Peyer's patch (tissue), 4 donors: ENCODE measurements at regions not wholly inside any gene's neighbourhood (a gene's known extent, or its start where the extent isn't known, plus 50 kb on each side); places are given as distances from the start of the nearest gene placed in this dataset.

ENCODE experiments used
- DNase-seq, 3 donors: peaks; one replicate each; pipeline ENCODE4 v3.0.0-alpha.2; 2017 to 2019
- H3K27ac ChIP-seq, 4 donors: fragments of 200-600 bp; sonication (generic); one replicate each; pipeline ENCODE4 v1.5.1; 2016 to 2019
- H3K27me3 ChIP-seq, 2 donors: fragments of 200-600 bp; sonication (generic); one replicate each; pipeline ENCODE4 v1.5.1; 2019
- H3K36me3 ChIP-seq, 3 donors: fragments of 200-600 bp; sonication (generic); one replicate each; pipeline ENCODE4 v1.5.1; 2016 to 2019
- H3K4me1 ChIP-seq, 4 donors: fragments of 200-600 bp; sonication (generic); one replicate each; pipeline ENCODE4 v1.5.1; 2016 to 2019
- H3K4me3 ChIP-seq, 4 donors: fragments of 200-600 bp; sonication (generic); 1 replicate in 3 of 4; 2 replicates in 1 of 4; pipeline ENCODE4 v1.5.1; 2016 to 2019; ENCODE audit warnings: mild to moderate bottlenecking in 1 of 4
- H3K9me3 ChIP-seq, 4 donors: fragments of 200-600 bp; sonication (generic); one replicate each; pipeline ENCODE4 v1.5.1; 2016 to 2019; ENCODE audit warnings: mild to moderate bottlenecking in 1 of 4
- POLR2A ChIP-seq, 2 donors: fragments of 450-650 bp; IDR thresholded peaks; one replicate each; pipeline ENCODE4 v1.5.1; 2017; ENCODE audit warnings: antibody characterized with exemption in 2 of 2, mild to moderate bottlenecking in 2 of 2, moderate library complexity in 2 of 2
- TF ChIP-seq, protein P1 (sequence below), 6 experiments: fragments of 450-650 bp in 4 of 6; fragments of 200-600 bp in 2 of 6; sonication (generic) in 1 of 6; IDR thresholded peaks; one replicate each; pipeline ENCODE4 v1.5.1; 2017 to 2019; ENCODE audit warnings: antibody characterized with exemption in 6 of 6, mild to moderate bottlenecking in 3 of 6, moderate library complexity in 1 of 6

DNA sequence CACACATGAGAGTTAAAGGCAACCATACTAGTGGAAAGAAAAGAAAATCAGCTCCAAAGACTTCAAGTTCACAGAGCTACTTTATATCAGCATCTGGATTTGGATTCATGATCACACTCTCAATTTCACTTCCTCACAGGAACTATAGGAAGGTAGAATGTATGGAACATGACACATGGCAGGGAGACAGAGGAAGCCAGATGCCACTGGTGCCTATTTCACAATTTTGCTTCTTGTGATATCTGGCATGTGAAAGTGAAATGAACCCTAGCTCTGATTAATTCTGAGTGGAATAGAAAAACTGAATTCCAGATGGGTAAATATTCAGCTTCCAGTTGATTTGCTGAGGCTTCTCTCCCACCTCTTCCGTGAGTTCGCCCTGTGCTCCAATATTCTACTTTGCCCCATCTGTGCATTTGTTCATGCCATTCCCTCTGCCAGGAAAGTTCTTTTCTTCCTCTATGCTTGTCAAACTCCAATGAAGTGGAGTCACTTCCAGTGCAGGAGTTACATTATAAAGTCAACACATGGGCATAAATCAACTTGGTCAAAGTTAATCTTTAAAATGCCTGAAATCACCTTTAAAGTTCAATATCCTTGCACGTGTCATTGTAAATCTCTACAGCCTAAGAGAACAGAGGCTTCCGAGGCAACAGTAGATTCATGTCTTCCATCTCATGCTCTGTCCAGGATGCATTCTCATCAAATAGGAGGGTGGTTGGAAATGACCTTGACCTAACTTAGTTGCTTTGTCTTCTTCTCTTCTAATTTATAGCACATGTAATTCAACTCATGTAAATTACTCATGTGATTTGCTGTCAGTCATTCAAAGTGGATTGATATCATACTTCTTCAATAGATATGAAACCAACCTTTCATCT lies 275.3 kb downstream of the HIVEP2 start:
- Histone ChIP-seq H3K27ac (no peak overlapping the region), H3K9me3 (no peaks in the 10 kb centered on the region), H3K27me3 (no peaks in the 10 kb centered on the region), H3K36me3 (no peaks in the 10 kb centered on the region), H3K4me3 (no peak overlapping the region), H3K4me1 (no peaks in the 10 kb centered on the region)
- DNase-seq, result no peak
- TF ChIP-seq, protein P1, sequence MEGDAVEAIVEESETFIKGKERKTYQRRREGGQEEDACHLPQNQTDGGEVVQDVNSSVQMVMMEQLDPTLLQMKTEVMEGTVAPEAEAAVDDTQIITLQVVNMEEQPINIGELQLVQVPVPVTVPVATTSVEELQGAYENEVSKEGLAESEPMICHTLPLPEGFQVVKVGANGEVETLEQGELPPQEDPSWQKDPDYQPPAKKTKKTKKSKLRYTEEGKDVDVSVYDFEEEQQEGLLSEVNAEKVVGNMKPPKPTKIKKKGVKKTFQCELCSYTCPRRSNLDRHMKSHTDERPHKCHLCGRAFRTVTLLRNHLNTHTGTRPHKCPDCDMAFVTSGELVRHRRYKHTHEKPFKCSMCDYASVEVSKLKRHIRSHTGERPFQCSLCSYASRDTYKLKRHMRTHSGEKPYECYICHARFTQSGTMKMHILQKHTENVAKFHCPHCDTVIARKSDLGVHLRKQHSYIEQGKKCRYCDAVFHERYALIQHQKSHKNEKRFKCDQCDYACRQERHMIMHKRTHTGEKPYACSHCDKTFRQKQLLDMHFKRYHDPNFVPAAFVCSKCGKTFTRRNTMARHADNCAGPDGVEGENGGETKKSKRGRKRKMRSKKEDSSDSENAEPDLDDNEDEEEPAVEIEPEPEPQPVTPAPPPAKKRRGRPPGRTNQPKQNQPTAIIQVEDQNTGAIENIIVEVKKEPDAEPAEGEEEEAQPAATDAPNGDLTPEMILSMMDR (IDR thresholded peaks at IDR 0.05), result no peak
- no peak for TF ChIP-seq POLR2A (IDR thresholded peaks at IDR 0.05)

DNA sequence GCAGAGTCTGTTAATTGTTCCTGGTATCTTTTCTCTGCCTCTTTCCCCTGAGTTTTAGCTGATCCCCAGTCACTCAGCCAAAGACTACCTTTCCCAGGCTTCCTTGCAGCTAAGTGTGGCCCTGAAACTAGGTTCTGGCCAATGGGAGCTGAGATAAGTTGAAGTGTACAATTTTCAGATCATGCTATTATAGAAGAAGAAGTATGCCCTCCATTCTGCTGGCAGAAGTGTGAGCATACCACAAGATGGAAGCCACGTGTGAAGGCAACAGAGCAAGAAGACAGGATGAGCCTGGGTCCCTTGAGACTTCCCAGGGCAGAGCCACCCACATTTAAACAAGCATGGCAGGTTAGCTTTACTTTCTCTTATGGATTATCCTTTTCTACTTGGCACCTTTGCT lies 273.2 kb downstream of the HIVEP2 start:
- H3K27ac ChIP-seq, result no peak overlapping the region
- no peaks in the 10 kb centered on the region for H3K9me3 ChIP-seq
- peak in 1 of 3 donors; percentile 51 for DNase-seq
- no peak overlapping the region for H3K4me3 ChIP-seq
- no peaks in the 10 kb centered on the region for H3K27me3 ChIP-seq
- no peaks in the 10 kb centered on the region for H3K4me1 ChIP-seq
- no peaks in the 10 kb centered on the region for H3K36me3 ChIP-seq
- TF ChIP-seq POLR2A (IDR thresholded peaks at IDR 0.05), result no peak
- TF ChIP-seq, protein P1 (IDR thresholded peaks at IDR 0.05), result no peak

DNA sequence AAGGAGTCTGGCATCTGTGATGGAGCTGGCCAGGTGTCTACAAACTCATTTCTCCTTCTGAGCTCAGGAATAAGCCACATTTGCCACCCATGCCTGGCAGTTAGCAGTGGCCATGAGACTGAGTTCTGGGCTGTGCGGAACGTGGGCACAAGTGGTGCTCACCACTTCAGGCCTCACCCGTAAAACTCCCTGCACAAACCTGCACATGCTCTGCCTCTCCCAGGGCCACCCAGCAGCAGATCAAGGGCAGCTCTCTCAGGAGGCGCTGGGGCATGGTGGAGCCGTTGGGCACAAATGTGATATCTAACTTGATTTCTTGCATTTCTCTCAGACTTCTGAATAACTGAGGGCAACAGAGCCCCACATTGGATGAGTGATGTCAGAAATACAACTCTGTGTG lies 269.5 kb downstream of the HIVEP2 start:
- Histone ChIP-seq H3K9me3 (no peaks in the 10 kb centered on the region), H3K4me3 (no peak overlapping the region), H3K27ac (no peak overlapping the region), H3K4me1 (no peaks in the 10 kb centered on the region), H3K36me3 (no peaks in the 10 kb centered on the region), H3K27me3 (no peaks in the 10 kb centered on the region)
- DNase-seq, result no peak
- no peak for TF ChIP-seq POLR2A (IDR thresholded peaks at IDR 0.05)
- TF ChIP-seq, protein P1 (IDR thresholded peaks at IDR 0.05), result no peak

DNA sequence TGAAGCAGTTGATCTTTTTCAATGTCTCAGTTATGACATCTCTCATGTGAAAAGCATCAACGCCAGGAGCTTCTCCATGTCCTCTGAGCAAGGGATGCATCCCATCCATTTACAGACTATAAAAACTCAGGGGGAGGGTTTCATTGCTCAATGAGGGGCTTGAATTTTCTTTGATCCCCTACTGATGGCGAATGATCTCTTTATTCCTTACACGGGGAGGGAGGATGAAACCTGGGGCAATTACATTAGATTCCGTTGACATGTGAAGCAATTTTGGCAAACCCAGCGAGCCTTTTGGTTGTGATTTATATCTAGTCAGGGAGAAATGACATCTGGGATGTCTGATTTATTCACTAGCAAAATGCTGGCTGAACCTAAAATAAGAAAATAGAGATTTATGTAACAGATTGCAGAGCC lies 268.9 kb downstream of the HIVEP2 start:
- no peak for TF ChIP-seq POLR2A (IDR thresholded peaks at IDR 0.05)
- TF ChIP-seq, protein P1 (IDR thresholded peaks at IDR 0.05), result no peak
- no peaks in the 10 kb centered on the region for H3K4me1 ChIP-seq
- H3K27me3 ChIP-seq, result no peaks in the 10 kb centered on the region
- no peaks in the 10 kb centered on the region for H3K9me3 ChIP-seq
- H3K36me3 ChIP-seq, result no peaks in the 10 kb centered on the region
- no peak overlapping the region for H3K27ac ChIP-seq
- no peak overlapping the region for H3K4me3 ChIP-seq
- no peak for DNase-seq

DNA sequence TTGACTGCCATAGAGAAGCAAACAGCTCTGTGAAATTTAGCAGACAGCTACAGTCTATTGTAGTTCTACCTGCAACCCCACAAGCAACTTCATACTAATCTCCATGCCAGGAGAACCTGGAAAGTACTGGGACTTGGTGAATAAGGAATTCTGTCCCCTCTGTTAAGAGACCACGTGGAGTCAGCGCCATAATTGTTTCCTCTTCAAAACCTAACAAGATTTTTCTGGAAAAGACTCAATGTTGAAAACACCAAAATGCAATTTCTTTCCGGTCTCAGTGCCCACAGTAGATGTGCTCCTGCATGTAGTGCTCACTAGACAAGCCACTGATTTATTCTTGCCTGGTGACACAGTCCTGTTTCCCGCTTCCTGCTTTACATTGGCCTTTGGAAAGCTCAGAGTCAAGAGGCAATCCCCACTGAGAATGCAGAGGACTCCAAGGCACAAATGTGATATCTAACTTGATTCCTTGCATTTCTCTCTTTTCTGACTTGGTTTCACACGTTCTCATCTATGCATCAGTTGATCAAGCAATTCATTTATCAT lies 268.3 kb downstream of the HIVEP2 start:
- Histone ChIP-seq H3K4me1 (no peaks in the 10 kb centered on the region), H3K27ac (no peak overlapping the region), H3K36me3 (no peaks in the 10 kb centered on the region), H3K9me3 (no peaks in the 10 kb centered on the region), H3K27me3 (no peaks in the 10 kb centered on the region), H3K4me3 (no peak overlapping the region)
- TF ChIP-seq, protein P1 (IDR thresholded peaks at IDR 0.05), result no peak
- no peak for TF ChIP-seq POLR2A (IDR thresholded peaks at IDR 0.05)
- DNase-seq, result no peak
